Pancreas (tissue), 10 donors: ENCODE measurements at regions not wholly inside any gene's neighbourhood (a gene's known extent, or its start where the extent isn't known, plus 50 kb on each side); places are given as distances from the start of the nearest gene placed in this dataset.

Experiments
- ATAC-seq, 4 donors: fragments of 200-7000 bp; cut with Tn5 transposase; one replicate each; pipeline versions ENCODE4 v1.8.0 to v1.9.1; 2020; ENCODE audit warnings: mild to moderate bottlenecking in 4 of 4, moderate library complexity in 4 of 4
- DNase-seq, 6 donors: peaks; one replicate each; pipeline ENCODE4 v3.0.0-alpha.2; 2020
- FAIRE-seq: peaks from 2 replicates; lab custom pipeline; 2012; peaks lifted over from hg19 to GRCh38; lab: Jason Lieb, UNC
- H3K27ac ChIP-seq, 4 donors: fragments of 200-600 bp; sonication (generic); 1 replicate in 3 of 4; 2 replicates in 1 of 4; pipeline versions ENCODE4 v1.5.0 to v1.8.0; 2020
- H3K27me3 ChIP-seq, 4 donors: fragments of 200-600 bp; one replicate each; pipeline ENCODE4 v1.8.0; 2021
- H3K36me3 ChIP-seq, 3 donors: fragments of 200-600 bp; sonication (generic) in 1 of 3; one replicate each; pipeline versions ENCODE4 v1.5.0 to v1.8.0; 2020 to 2021
- H3K4me1 ChIP-seq, 3 donors: fragments of 200-600 bp; one replicate each; pipeline ENCODE4 v1.8.0; 2021
- H3K4me3 ChIP-seq, 4 donors: fragments of 200-600 bp; sonication (generic) in 2 of 4; one replicate each; pipeline versions ENCODE4 v1.5.0 to v1.8.0; 2020 to 2021
- H3K9me3 ChIP-seq, 4 donors: fragments of 200-600 bp; one replicate each; pipeline ENCODE4 v1.8.0; 2021
- whole genome bisulfite sequencing, 2 donors: extraction: QIAGEN DNeasy Blood & Tissue Kit; methylation state at CpG; one replicate each; pipeline ENCODE4 v1.1.7; 2013; 5-methylcytosine and 5-hydroxymethylcytosine counted together
- intact Hi-C, 3 donors: fragments of 100-400 bp; cut with DNase I; formaldehyde crosslinking; loops; one replicate each; pipeline versions ENCODE4 v1.11.1 to v1.14.2; 2022
- TF ChIP-seq, protein P1 (sequence below), 4 donors: fragments of 200-600 bp; sonication (generic) in 3 of 4; IDR thresholded peaks; one replicate each; pipeline versions ENCODE4 v1.5.0 to v1.8.0; 2021; ENCODE audit warnings: antibody characterized with exemption in 4 of 4
- donor health status: healthy with polysubstance abuse.
- donor health status: DM: no; HTN: no; CAD: no; lungs with moderate emphysema.
- donor health status: DM: no; HTN: no; CAD: no.
- donor health status: control.
- donor health status: control.
- donor health status: Bipolar disorder and iron deficiency.
- donor health status: DM: yes; HTN: yes; CAD: no.
- donor health status: DM: no; HTN: no; CAD: no.
- donor health status: DM: no; HTN: no; CAD: no.
- donor health status: DM: yes; HTN: yes; CAD: no.

- intact Hi-C loops, result no loop called here
- 81 to 94% methylated on average over 1 of the region's 1 CpG for WGBS, 2 donors
- FAIRE-seq, result no peak
Measured at GRCh38 chr11:80819271-80819670, 1378.4 kb upstream of the TENM4 start.

GRCh38 chr11:80816966-80817365 lies 1376.1 kb upstream of the TENM4 start:
- ATAC-seq (no peak), FAIRE-seq (no peak)
- 41 to 43% methylated on average over 4 of the region's 4 CpGs for WGBS, 2 donors

More at GRCh38 chr11:80819271-80819670, 1378.4 kb upstream of the TENM4 start:
- no peaks in the 10 kb centered on the region for H3K27me3 ChIP-seq
- H3K27ac ChIP-seq, result no peak overlapping the region
- TF ChIP-seq, protein P1, sequence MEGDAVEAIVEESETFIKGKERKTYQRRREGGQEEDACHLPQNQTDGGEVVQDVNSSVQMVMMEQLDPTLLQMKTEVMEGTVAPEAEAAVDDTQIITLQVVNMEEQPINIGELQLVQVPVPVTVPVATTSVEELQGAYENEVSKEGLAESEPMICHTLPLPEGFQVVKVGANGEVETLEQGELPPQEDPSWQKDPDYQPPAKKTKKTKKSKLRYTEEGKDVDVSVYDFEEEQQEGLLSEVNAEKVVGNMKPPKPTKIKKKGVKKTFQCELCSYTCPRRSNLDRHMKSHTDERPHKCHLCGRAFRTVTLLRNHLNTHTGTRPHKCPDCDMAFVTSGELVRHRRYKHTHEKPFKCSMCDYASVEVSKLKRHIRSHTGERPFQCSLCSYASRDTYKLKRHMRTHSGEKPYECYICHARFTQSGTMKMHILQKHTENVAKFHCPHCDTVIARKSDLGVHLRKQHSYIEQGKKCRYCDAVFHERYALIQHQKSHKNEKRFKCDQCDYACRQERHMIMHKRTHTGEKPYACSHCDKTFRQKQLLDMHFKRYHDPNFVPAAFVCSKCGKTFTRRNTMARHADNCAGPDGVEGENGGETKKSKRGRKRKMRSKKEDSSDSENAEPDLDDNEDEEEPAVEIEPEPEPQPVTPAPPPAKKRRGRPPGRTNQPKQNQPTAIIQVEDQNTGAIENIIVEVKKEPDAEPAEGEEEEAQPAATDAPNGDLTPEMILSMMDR (IDR thresholded peaks at IDR 0.05), result no peak
- no peaks in the 10 kb centered on the region for H3K36me3 ChIP-seq
- H3K9me3 ChIP-seq, result no peaks in the 10 kb centered on the region
- DNase-seq (no peak), ATAC-seq (no peak)
- no peak overlapping the region for H3K4me3 ChIP-seq
- H3K4me1 ChIP-seq, result no peaks in the 10 kb centered on the region

DNA sequence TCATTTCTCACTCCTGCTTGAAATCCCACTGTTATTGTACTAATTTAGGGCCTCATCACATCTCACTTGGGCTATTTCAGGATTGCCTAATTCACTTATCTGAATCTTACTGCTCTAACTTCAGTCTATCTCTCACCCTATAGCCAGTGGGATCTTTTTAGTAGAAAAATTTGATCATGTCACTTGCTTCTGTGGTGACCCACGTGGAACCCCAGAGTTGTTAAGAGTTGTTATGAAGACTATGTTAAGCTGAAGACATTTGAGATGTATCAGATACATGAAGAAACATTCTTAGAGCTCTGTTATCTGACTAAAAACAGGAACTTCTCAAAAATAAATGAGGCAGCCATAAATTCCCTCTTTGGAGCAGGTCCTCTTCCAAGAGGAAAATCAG lies 1375.6 kb upstream of the TENM4 start:
- FAIRE-seq, result no peak
- Histone ChIP-seq H3K4me1 (no peaks in the 10 kb centered on the region), H3K4me3 (no peak overlapping the region), H3K27me3 (no peaks in the 10 kb centered on the region), H3K36me3 (no peaks in the 10 kb centered on the region), H3K9me3 (no peaks in the 10 kb centered on the region), H3K27ac (no peak overlapping the region)
- intact Hi-C loops, result no loop called here
- DNase-seq, result no peak
- WGBS, 2 donors, result 33 to 50% methylated on average over 1 of the region's 1 CpG
- no peak for ATAC-seq
- TF ChIP-seq, protein P1 (IDR thresholded peaks at IDR 0.05), result no peak

More at GRCh38 chr11:80816966-80817365, 1376.1 kb upstream of the TENM4 start:
- H3K4me3 ChIP-seq, result no peak overlapping the region
- no peak overlapping the region for H3K27ac ChIP-seq
- intact Hi-C loops, result no loop called here
- no peak for DNase-seq
- TF ChIP-seq, protein P1 (IDR thresholded peaks at IDR 0.05), result no peak
- no peaks in the 10 kb centered on the region for H3K9me3 ChIP-seq
- no peaks in the 10 kb centered on the region for H3K36me3 ChIP-seq
- no peaks in the 10 kb centered on the region for H3K27me3 ChIP-seq
- no peaks in the 10 kb centered on the region for H3K4me1 ChIP-seq

- DNase-seq (no peak), FAIRE-seq (no peak)
Measured at GRCh38 chr11:80815752-80816453, 1375.1 kb upstream of the TENM4 start.

DNA sequence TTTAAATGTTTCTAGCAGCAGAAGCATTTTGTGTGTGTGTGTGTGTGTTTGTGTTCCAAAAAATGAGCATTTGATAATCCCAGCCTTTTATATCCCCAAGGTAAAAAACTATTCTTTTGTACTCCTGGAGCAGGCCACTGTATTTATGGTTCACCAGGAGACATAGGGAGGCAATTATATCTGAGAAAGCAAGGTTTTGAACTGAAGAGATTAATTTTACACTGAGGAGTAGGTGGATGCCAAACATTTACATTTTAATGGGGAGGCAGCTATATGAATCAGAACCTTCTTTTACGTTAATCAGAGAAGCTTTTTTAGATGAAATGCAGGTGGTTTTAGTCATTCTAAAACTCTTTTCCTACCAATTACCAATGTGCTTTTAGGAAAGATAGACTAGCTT lies 1374.0 kb upstream of the TENM4 start:
- FAIRE-seq (no peak), ATAC-seq (no peak), DNase-seq (no peak)
- no peaks in the 10 kb centered on the region for H3K36me3 ChIP-seq
- H3K27ac ChIP-seq, result no peak overlapping the region
- no peaks in the 10 kb centered on the region for H3K4me1 ChIP-seq
- intact Hi-C loops, result no loop called here
- no peak overlapping the region for H3K4me3 ChIP-seq
- TF ChIP-seq, protein P1 (IDR thresholded peaks at IDR 0.05), result no peak
- H3K27me3 ChIP-seq, result no peaks in the 10 kb centered on the region
- 67 to 72% methylated on average over 1 of the region's 1 CpG for WGBS, 2 donors
- no peaks in the 10 kb centered on the region for H3K9me3 ChIP-seq

More at GRCh38 chr11:80815752-80816453, 1375.1 kb upstream of the TENM4 start:
- Histone ChIP-seq H3K27ac (no peak overlapping the region), H3K36me3 (no peaks in the 10 kb centered on the region), H3K9me3 (no peaks in the 10 kb centered on the region), H3K4me1 (no peaks in the 10 kb centered on the region), H3K4me3 (no peak overlapping the region), H3K27me3 (no peaks in the 10 kb centered on the region)
- no peak for ATAC-seq
- TF ChIP-seq, protein P1 (IDR thresholded peaks at IDR 0.05), result no peak
- 27 to 40% methylated on average over 3 of the region's 3 CpGs for WGBS, 2 donors
- intact Hi-C loops, result no loop called here
